NCI-H2081 treated with DMSO at 0.1 percent for 48 hours (cell line): ENCODE measurements at regions not wholly inside any gene's neighbourhood (a gene's known extent, or its start where the extent isn't known, plus 50 kb on each side); places are given as distances from the start of the nearest gene placed in this dataset.

Experiments
- DNase-seq: peaks from one replicate; lab custom pipeline; 2025; lab: John Stamatoyannopoulos, UW

- no peak for DNase-seq
Measured at GRCh38 chr2:136175466-136175865, 57.5 kb upstream of the CXCR4 start.

- no peak for DNase-seq
Measured at GRCh38 chr2:136173126-136173525, 55.2 kb upstream of the CXCR4 start.

GRCh38 chr2:136171223-136171622 is 53.3 kb upstream of the CXCR4 start:
- DNase-seq = no peak

DNA sequence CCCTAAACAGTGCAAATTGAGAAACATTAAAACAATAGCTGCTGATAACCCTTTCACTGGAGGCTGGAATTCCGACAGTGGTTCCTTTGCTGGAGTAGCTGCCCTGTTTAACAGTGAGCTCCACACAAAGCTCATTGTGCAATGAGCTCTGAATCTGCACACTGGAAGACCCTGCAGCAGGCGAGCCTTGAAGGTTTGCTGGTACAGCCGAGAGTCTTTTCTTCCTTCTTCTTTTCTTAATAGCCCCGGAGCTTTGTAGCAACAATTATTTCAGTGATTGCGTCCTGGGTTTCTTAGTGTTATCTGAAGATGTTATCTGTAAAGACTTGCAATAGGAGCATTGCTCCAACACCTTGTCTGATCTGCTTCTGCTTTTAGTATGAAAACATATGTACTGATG is 50.8 kb upstream of the CXCR4 start:
- DNase-seq = no peak

- DNase-seq = no peak
Measured at GRCh38 chr2:136167721-136168475, 49.9 kb upstream of the CXCR4 start.
